GM12873 (cell line): ENCODE measurements at regions not wholly inside any gene's neighbourhood (a gene's known extent, or its start where the extent isn't known, plus 50 kb on each side); places are given as distances from the start of the nearest gene placed in this dataset.
A peak's percentile ranks its signal among the peaks of the same experiment; 100 is the strongest.

Experiments
- CTCF ChIP-seq: IDR thresholded peaks from 2 replicates; pipeline ENCODE4 v1.5.1; 2012; ENCODE audit warnings: low read depth, mild to moderate bottlenecking, moderate library complexity, low read length, control low read depth; ENCODE audit not compliant: insufficient read depth; ENCODE audit errors: missing control alignments

GRCh38 chr20:21808139-21808538 is 102.7 kb downstream of the PAX1 start:
- TF ChIP-seq CTCF: no peak

- TF ChIP-seq CTCF: no peak
These were observed 99.3 kb downstream of the PAX1 start for GRCh38 chr20:21804802-21805201.

GRCh38 chr20:21801193-21801592 is 95.7 kb downstream of the PAX1 start:
- no peak for TF ChIP-seq CTCF

GRCh38 chr20:21798384-21798783 is 92.9 kb downstream of the PAX1 start:
- no peak for TF ChIP-seq CTCF

GRCh38 chr20:21796059-21796458 is 90.6 kb downstream of the PAX1 start:
- TF ChIP-seq CTCF: peak; percentile 52

GRCh38 chr20:21788082-21788481 is 82.6 kb downstream of the PAX1 start:
- TF ChIP-seq CTCF: no peak

GRCh38 chr20:21781446-21782075 is 76.1 kb downstream of the PAX1 start:
- TF ChIP-seq CTCF: no peak
